ENCODE measurements at regions not wholly inside any gene's neighbourhood (a gene's known extent, or its start where the extent isn't known, plus 50 kb on each side); places are given as distances from the start of the nearest gene placed in this dataset.

DNA sequence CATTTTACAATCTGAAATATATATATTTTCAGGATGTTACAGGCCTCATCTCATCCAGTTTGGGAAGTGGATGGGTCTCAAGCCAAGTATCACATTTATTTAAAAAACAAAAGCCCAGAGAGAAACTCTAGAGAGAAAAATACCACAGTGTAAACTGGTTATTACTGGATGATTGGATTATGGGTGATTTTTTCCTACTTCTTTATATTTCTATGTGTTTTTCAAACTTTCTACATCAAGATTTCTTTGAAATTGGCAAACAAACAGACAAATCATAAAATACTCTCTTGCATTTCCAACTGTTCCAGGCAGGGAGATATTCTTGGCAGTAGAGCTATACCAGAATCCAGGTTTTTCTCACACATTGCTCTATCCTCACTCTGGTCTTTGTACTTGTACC, 116.0 kb upstream of the SMIM23 start:
- Mint-ChIP-seq H3K27me3 (ENCODE audit: low read depth, poor library complexity) (peaks cover 4% of the 10 kb centered on the region), H3K4me3 (no peak overlapping the region), H3K9me3 (peaks cover 10% of the 10 kb centered on the region), H3K27ac (no peak overlapping the region), H3K36me3 (ENCODE audit: low read depth) (no peaks in the 10 kb centered on the region), H3K4me1 (peaks cover 11% of the 10 kb centered on the region)
- no peak for DNase-seq
- TF ChIP-seq, protein P1, sequence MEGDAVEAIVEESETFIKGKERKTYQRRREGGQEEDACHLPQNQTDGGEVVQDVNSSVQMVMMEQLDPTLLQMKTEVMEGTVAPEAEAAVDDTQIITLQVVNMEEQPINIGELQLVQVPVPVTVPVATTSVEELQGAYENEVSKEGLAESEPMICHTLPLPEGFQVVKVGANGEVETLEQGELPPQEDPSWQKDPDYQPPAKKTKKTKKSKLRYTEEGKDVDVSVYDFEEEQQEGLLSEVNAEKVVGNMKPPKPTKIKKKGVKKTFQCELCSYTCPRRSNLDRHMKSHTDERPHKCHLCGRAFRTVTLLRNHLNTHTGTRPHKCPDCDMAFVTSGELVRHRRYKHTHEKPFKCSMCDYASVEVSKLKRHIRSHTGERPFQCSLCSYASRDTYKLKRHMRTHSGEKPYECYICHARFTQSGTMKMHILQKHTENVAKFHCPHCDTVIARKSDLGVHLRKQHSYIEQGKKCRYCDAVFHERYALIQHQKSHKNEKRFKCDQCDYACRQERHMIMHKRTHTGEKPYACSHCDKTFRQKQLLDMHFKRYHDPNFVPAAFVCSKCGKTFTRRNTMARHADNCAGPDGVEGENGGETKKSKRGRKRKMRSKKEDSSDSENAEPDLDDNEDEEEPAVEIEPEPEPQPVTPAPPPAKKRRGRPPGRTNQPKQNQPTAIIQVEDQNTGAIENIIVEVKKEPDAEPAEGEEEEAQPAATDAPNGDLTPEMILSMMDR (IDR thresholded peaks at IDR 0.05): no peak

DNA sequence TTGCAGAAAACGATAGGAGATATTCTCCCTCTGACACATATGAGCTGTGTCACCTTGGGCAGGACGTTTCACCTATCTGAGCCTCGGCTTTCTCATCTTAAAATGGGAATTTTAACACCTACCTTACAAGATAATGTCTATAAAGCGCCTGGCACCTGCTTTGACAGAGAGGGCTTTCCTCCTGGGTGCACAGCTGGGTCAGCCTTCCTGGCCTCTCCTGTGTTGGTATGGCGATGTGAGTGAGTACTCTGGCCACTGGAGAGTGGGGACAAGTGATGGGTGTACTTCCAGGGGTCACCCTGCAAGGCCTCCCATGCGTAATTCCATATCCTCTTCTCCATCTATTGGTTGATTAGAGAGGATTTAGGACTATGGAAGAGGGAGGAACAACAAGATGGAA, 113.1 kb upstream of the SMIM23 start:
- Mint-ChIP-seq H3K9me3 (peaks cover 10% of the 10 kb centered on the region), H3K27me3 (ENCODE audit: low read depth, poor library complexity) (no peaks in the 10 kb centered on the region), H3K4me3 (no peak overlapping the region), H3K27ac (no peak overlapping the region), H3K36me3 (ENCODE audit: low read depth) (no peaks in the 10 kb centered on the region), H3K4me1 (peaks cover 23% of the 10 kb centered on the region)
- TF ChIP-seq, protein P1 (IDR thresholded peaks at IDR 0.05): no peak
- DNase-seq: no peak

DNA sequence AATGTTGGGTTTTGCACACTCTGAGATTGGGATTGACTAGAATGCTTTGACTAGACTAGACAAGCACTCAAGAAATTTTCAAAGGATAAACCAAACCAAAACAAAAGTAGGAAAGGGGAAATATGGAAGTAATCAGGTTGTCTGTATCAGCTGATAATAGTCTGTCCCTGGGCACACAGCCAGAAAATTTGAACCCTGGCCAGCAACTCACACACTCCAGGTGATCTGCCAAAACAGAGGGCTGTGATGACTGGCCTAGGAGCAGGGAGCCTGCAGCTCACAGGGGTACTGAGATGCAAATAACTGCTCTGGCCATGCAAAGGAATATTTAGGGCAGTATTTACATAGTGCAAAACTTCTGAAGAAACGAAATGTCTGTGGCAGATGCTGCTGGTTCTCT, 112.3 kb upstream of the SMIM23 start:
- DNase-seq: no peak
- Mint-ChIP-seq H3K27me3 (ENCODE audit: low read depth, poor library complexity) (no peaks in the 10 kb centered on the region), H3K27ac (no peak overlapping the region), H3K4me3 (no peak overlapping the region), H3K4me1 (peaks cover 22% of the 10 kb centered on the region), H3K9me3 (peaks cover 10% of the 10 kb centered on the region), H3K36me3 (ENCODE audit: low read depth) (no peaks in the 10 kb centered on the region)
- TF ChIP-seq, protein P1 (IDR thresholded peaks at IDR 0.05): no peak

DNA sequence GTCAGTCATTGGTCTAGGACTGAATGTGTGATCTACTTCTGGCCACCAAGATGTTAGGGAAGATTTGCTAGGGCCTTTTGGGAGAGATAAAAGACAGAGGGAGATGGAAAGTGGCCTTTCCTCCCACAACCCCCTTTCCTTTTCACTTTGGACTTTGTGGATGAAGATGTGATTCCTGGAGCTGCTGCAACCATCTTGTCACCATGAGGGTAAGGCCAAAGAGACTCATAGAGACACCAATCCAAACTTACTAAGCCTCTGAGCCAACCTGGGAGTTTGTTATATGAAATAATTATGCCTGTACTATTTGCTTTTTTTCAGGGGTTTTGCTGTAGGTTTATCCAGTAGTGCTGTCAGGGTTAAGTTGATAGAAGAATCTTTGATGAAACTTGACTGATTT, 111.8 kb upstream of the SMIM23 start:
- no peak overlapping the region for H3K27ac Mint-ChIP-seq
- no peaks in the 10 kb centered on the region for H3K36me3 Mint-ChIP-seq (ENCODE audit: low read depth)
- no peak for DNase-seq
- H3K27me3 Mint-ChIP-seq (ENCODE audit: low read depth, poor library complexity): peaks cover 3% of the 10 kb centered on the region
- peaks cover 25% of the 10 kb centered on the region for H3K4me1 Mint-ChIP-seq
- H3K4me3 Mint-ChIP-seq: no peak overlapping the region
- TF ChIP-seq, protein P1 (IDR thresholded peaks at IDR 0.05): no peak
- H3K9me3 Mint-ChIP-seq: peaks cover 10% of the 10 kb centered on the region

DNA sequence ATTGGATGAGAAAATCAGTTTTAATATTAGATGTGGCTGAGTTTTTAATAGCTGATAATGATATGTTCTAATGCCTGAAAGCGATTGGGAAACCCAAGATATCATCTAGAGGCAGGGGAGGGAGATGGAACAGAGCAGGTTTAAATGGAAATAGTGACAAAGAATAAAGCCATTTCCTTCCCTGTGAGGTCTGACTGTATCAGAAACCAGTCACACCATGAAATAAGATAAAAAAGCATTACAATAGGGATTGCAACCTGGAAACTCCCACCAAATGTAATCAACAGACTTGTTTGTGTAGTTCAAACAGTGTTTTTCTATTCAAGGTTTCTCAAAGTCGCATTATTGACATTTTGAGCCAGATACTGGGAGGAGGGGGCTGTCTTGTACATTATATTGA, 110.1 kb upstream of the SMIM23 start:
- Mint-ChIP-seq H3K9me3 (peaks cover 10% of the 10 kb centered on the region), H3K27ac (no peak overlapping the region), H3K27me3 (ENCODE audit: low read depth, poor library complexity) (peaks cover 3% of the 10 kb centered on the region), H3K4me3 (no peak overlapping the region), H3K4me1 (peaks cover 41% of the 10 kb centered on the region), H3K36me3 (ENCODE audit: low read depth) (no peaks in the 10 kb centered on the region)
- no peak for DNase-seq
- TF ChIP-seq, protein P1 (IDR thresholded peaks at IDR 0.05): no peak

DNA sequence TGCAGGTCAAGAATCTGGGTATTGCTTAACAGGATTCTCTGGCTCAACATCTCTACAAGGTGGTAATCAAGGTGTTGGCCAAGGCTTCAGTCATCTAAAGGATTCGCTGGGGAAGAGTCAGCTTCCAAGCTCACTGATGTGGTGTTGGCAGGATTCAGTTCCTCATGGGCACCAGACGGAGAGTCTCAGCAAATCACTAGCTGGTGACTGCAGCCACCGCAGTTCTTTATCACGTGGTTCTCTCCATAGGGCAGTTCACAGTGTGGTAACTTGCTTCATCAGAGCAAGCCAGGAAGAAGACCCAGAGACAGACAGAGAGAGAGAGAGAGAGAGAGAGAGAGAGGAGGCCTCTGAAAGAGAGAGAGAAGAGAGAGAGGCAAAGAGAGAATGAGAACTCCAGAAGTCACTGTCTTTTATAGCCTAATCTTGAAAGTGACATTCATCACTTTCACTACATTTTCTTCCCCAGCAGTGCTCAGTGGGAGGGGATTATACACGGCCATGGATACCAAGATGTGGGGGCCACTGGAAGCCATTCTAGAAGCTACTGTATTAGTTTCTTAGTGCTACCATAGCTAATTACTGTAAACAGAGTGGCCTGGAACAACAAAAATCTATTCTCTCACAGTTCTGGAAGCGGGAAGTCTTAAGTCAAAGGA, 109.2 kb upstream of the SMIM23 start:
- peaks cover 10% of the 10 kb centered on the region for H3K9me3 Mint-ChIP-seq
- TF ChIP-seq, protein P1 (IDR thresholded peaks at IDR 0.05): no peak
- DNase-seq: no peak
- H3K4me3 Mint-ChIP-seq: no peak overlapping the region
- peaks cover 41% of the 10 kb centered on the region for H3K4me1 Mint-ChIP-seq
- peaks cover 3% of the 10 kb centered on the region for H3K27me3 Mint-ChIP-seq (ENCODE audit: low read depth, poor library complexity)
- no peak overlapping the region for H3K27ac Mint-ChIP-seq
- no peaks in the 10 kb centered on the region for H3K36me3 Mint-ChIP-seq (ENCODE audit: low read depth)
